Kidney capillary endothelial cell (primary cell): ENCODE measurements at regions not wholly inside any gene's neighbourhood (a gene's known extent, or its start where the extent isn't known, plus 50 kb on each side); places are given as distances from the start of the nearest gene placed in this dataset.
"Not testable (repeated sequence)": the region's sequence is repeated elsewhere in the genome, so short reads cannot be mapped to it uniquely, and the experiment has no call there.

Source experiments
- DNase-seq: peaks from one replicate; pipeline ENCODE4 v3.0.0-alpha.2; 2018; ENCODE audit warnings: low spot score

DNA sequence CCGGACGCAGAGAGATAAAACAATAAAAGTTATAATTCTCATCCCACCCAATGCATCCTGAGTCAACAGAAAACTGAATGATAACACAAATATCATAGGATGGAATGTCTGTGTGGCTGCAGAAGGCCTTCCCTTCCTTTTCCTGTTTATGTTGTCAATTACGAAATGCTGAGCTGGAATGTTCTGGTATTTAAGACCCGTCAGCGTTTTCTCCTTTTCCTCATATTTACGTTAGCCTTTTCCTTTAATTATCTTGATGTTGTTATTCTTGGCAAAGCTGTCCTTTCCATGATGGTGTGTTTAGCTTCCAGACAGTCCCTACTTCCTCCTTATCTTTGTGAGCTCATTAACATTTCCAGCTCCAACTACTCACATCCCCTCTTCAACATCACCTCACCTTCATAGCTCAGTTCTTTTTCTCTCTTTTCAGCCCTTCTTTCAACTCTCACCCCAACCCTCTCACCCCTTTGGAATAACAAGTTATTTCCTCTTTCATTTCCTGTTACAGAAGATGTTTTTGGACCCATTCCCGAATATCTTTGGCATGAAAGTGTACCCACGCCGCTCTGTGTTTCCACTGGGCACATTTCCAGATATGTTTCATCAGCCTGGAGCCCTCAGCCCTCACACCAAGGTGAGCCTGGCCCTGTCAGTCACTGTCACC is 221.6 kb downstream of the NR2F1-AS1 start:
- peak; percentile 87 for DNase-seq

DNA sequence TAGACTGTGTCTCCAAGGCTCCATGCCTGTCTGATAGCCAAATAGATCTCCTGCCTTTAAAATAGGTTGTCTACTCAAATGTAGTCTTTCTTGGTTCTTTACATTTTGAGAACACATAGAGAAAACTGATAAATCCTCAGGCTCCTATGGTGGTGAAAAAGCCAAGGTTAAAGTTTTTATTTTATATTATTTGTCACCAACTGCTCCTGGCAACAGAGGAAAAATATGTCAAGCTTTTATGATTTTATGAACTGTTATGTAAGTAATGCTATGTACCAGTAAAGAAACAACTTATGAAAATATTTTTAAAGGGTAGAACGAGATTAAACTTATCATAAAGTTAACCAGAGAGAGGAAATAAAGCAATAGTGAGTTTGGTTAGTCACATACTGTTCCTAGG is 222.8 kb downstream of the NR2F1-AS1 start:
- DNase-seq, result no peak

DNA sequence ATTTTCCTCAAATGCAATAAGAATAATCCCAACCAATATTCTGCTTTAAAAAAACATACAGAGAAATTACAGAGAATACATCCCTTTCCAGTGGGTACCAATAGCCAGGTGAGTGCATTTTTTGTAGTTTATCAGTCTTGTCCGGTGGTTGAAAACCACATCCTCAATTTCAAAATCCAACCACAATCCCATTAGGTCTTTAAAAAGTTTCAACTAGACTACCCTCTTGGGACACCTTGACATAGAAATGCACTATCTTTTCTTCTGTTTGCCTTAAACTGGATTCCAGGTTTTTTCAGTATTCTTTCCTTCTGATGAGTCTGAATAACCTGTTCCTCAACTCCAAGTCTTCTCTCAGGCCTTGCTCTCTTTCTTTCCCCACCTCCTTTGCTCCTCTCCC is 223.3 kb downstream of the NR2F1-AS1 start:
- no peak for DNase-seq

DNA sequence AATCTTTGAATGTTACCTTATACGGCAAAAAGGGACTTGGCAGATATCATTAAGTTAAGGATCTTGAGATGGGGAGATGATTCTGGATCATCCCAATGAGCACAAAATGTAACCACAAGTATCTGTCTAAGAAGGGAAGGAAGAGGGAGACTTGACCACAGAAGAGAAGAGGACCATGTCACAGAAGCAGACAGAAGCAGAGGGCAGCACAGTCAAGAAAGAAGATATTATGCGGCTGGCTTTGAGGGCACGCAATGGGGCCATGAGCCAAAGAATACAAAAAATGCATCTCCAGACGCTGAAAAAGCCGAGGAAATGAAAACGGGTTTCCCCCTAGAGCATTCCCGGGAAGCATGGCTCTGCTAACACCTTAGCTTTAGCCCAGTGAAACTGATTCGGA is 225.3 kb downstream of the NR2F1-AS1 start:
- DNase-seq, result no peak

DNA sequence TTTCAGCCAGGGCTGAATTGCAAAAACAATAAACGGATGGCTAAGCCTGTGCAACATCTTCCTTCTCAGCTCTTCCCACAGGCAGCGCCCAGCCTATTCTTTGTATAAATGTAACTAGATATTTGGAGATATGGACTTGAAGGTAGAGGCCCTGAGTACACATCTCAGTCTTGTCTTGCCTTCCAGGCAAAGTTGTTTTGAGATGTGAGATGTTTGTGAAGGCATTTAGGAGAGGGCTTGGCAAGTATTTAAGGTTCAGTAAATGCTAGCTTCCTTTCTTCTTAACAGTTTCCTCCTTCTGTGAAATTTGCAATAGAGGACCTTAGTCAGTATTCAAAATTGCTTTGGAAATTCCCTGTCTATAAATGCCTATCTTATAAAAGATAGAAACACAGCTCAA is 228.8 kb downstream of the NR2F1-AS1 start:
- no peak for DNase-seq

DNA sequence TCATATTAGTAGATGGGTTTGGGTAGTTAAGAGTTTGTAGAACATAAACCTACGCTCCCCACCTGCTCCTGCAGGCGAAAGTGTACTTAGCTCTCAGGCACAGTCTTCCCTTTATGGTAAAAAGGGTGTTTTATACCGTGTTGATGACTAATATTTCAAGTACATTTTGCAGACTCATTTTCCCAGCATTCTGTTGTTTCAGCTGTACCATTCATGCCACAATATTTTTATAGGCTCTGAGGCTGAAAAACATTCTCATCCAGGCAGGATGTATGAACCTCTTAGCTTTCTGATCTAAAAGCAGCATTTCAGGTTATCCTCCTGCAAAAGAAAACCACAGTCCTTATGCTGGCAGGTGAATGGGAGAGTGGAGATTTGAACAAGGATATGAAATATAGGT is 231.4 kb downstream of the NR2F1-AS1 start:
- DNase-seq, result no peak

DNA sequence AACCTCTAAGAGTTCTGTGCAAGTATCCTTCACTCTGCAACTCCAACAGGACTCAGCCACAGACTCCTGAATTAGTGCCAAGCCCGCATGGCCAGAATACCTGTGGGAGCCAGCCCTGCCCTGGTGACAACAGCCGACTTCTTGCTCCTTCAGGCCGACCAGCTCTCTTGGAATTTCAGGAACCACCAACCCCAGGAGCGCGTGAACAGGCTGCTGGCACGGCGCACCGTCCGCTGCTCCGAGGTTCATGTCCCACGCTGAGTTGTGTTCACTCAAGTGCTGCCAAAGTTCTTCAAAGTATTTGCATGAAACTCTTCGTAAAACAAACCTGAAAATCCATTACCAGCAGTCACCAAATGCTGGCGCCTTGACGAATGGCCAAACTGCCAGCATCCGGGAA is 232.8 kb downstream of the NR2F1-AS1 start:
- DNase-seq, result no peak

DNA sequence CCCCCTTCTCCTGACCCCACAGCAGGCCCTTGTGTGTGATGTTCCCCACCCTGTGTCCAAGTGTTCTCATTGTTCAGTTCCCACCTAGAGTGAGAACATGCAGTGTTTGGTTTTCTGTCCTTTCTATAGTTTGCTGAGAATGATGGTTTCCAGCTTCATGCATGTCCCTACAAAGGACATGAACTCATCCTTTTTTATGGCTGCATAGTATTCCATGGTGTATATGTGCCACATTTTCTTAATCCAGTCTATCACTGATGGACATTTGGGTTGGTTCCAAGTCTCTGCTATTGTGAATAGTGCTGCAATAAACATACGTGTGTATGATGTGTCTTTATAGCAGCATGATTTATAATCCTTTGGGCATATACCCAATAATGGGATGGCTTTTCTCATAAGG is 234.2 kb downstream of the NR2F1-AS1 start:
- not testable (repeated sequence) for DNase-seq

DNA sequence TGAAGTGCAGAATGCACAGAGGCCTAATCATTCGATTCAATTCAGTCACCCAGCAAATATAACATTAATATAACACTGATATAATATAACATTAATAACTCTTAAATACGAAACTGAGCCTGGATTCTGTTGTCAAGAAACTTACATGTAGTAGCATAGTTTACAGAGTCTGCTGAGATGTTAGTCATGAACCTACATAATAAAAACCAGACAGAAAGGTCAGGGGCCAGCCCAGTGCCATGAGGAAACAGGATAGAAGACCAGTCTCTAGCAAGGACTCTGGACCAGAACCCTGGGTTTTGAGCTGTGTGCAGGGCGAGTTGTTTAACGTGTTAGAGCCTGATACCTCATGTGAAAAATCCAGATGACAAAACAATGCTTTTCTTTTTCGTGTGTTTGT is 234.7 kb downstream of the NR2F1-AS1 start:
- no peak for DNase-seq

DNA sequence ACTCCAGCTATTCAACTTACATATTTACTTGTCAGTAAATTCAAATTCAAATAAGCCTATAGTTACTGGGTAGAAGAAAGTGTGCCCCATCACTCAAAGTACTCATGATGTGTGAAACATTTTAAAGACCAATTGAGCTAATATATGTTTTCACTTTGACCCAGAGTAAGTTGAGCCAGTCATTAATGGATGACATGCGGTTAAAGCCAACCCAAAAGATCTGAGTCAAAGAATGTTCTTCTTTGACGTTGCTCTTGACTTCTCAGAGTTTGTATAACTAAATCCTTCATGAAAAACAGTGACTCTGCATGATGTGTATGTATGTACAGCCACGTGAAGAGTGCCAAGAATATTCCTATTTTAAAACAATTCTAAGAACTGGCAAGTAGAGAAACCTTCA is 237.4 kb downstream of the NR2F1-AS1 start:
- DNase-seq, result no peak

DNA sequence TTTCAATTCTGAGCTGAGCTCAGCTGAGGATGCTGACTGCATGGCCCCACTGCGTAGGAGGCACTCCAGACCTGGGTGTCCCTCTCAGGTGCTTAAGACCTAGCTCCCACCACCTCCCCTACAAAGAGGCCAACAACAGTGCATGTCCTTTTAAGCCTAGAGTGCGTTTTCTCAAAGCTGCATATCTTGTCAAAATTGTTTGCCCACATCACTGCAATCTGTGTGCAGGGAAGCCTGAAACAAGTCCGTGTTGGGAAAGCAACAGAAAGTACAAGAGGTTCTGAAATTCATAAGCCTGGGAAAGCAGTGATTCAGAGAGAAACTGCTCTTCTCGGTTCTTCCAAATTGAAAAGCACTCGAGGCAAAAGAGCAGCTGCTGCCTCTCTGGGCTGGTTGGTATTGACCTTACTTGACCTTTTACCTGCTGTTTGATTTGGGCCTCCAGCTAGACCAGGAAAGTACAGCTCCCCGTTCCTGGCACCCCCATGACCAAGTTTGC is 238.4 kb downstream of the NR2F1-AS1 start:
- no peak for DNase-seq

DNA sequence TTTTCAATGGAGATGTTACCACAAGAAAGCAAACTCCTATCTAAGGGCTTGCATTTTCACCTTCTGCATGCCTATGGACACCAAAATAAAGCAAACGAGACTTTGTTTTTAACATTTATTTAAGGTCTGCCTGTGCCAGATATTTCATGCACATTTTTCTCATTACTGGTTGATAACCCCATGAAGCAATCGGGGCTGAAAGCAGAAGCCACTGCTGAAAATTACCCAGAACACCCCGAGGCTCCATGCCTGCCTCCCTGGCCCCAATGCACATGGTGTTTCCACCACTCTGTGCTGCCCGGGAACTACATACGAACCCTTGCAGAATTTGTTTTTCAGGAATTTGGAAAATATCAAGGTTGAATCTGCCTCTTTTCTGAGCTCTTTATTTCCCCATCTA is 240.1 kb downstream of the NR2F1-AS1 start:
- DNase-seq, result no peak

DNA sequence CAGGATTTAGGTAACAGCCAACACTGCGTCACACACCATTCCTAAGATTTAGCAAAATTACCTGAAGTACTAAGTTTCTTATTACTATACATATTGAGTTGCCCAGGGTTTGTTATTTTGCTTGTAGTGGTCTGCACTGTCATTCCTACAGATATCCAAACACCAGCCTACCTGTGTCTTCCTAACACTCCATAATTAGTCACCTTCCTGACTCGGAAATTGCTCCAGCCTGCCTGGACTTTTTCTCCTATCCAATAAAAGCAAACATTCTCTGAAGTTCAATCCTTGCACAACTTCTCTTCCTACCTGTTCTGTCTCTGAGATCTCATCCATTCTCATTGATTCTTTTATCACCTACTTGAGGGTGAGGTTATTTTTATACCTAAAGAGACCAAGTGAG is 243.9 kb downstream of the NR2F1-AS1 start:
- DNase-seq, result no peak

DNA sequence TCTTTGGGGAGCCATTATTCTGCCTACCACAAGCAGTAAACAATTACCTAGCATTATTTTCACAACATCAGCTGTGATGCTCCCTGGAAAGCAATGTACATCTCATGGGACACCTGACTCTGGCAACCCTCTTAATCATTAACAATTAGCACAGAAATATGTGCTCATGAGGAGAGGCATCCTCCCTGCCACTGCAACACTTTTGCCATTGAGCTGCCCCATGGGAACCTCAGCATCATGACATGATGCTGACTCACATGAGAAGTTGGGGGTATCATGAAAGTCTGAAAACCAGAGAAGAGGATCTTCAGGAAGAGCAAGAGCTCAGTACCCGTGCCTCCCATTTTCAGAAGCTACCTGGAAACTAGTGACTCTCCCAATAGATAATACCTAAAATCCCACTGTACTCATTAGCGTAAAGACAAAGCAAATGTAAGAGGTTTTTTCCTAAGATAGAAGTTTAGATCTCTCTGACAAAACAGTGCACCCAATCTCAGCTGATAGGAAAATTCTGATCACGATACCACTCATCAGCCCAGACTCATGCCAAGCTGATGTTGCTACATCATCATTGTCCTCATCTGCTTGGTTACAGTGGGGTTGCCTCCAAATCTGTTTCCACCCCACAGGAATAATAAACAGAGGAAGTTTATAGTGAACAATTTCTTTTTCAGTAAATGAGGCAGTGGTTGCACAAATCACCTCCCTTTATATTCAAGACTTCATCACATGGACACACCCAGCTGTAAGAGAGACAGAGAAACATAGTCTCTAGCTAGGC is 244.5 kb downstream of the NR2F1-AS1 start:
- no peak for DNase-seq

DNA sequence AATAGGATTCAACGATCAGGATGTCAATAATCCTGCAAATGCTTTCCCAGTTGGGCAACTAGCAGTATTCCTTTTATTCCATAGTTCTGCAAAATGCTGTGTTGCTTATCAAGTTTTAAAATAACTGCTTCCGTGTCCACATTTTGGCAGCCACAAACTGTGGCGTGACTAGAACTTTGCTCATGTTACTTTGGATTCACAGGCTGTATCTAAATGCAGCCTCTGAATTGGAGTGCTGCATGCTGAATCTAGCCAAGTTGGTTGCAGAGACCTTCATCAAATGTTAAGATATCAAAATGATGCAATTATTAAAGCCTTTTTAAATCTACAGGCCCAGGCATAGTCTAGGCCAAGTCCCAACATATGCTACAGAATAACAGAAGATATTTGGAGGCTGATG is 249.2 kb downstream of the NR2F1-AS1 start:
- DNase-seq, result no peak

DNA sequence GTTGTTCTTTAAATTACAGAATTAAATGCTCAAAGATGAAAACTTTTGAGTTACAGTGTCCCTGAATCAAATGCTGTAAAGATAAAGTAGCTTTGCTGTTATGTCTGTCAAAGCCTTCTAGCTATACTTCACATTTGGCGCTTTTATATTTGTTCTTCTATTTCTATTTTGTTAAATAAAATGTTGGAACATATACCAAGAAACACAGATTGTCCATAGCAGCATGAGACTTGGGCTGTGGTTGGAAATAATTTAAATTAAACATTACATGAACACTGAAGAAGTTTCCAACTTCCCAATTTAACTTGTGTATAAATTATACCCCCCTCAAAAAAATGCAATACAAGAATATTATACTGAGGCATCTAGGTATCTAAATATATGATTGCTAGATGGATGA is 249.8 kb downstream of the NR2F1-AS1 start:
- no peak for DNase-seq

DNA sequence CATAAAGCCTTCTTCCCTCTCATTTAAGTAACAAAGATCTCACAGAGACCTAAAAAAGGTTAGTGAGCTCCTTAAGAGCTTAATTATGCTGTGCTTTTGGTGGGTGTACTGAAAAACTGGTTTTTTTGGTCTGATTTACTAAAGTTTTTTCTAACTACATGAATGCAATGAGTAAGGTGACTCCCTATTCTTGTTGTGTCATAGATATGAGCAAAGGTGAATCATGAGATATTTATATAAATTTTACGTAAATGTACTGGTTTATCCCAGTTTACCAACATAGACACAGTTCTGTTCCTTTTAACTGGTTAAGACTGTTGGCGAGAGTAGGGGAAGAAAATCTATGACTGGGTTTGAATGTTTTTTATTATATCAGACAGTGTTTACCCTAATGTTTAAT is 250.5 kb downstream of the NR2F1-AS1 start:
- peak; percentile 17 for DNase-seq

DNA sequence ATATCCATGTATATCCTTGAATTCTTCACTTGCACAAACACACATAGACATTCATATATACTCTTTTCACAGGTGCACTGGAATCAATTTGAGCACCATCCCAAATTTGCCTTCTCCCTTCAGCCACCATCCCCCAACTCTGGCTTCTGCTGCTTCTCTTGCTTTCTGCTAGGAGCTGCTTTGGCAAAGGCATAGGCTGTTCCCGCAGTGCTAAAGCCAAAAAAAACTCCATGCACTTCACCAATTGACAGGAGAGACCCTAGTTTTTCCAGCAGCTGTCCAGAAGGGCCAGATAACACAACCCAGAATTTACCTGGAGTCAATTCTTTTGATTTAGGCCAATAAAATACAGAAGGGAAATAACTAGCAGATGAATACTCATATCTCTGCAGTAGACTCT is 251.3 kb downstream of the NR2F1-AS1 start:
- no peak for DNase-seq

DNA sequence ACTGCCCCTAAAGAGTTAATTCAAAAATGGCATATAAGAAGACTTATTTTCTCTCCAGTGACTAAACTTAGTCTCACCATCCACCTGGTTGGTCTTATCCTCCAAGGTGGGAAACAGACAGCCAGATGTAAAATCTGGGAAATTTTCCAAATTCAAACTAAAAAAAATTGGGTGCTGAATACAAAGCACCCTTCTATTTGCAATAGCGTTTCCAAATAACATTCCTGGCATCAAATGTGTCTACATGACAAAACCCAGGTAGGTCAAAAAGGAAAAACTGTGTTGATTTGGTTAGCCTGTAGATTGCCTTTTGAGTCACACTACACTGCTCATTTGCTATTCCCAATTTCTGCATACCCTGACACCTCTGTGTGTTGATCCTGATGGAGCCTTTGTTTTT is 252.2 kb downstream of the NR2F1-AS1 start:
- no peak for DNase-seq

DNA sequence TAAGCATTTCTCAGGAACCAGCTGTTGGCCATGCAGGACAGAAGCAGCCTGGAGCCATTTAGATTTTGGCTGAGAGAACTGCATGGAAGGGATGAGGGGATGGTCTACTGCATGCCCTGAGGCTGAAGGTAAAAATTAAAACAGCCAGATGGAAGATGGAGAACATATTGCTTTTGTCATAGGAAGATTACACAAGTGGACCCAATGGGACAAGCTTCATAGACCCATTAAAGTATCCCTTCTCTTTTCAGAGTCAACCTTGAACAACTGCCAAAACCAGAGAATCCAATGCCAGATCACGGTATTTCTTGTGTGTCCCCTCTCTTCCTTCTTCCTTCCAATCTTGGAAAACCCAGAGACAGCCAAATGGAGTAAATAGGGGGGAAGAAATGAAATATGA is 253.4 kb downstream of the NR2F1-AS1 start:
- no peak for DNase-seq

DNA sequence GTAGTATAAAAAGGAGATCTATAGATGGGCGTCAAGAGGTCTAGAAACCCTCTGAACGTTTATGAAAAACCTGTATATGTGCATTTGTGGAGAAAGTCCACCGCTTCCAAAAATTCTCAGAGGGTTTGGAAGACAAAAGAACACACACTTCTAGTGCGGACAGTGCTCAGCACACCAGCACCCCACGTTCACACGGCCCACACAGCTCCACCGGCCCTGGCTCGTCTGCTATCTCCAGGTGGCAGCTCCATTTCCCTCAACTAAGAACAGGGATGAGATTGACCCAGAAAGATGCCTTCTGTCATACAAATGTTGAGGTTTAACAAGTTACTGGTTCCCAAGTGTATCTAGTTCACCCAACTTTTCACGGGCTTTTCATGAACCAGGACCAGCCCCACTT is 255.1 kb downstream of the NR2F1-AS1 start:
- no peak for DNase-seq

DNA sequence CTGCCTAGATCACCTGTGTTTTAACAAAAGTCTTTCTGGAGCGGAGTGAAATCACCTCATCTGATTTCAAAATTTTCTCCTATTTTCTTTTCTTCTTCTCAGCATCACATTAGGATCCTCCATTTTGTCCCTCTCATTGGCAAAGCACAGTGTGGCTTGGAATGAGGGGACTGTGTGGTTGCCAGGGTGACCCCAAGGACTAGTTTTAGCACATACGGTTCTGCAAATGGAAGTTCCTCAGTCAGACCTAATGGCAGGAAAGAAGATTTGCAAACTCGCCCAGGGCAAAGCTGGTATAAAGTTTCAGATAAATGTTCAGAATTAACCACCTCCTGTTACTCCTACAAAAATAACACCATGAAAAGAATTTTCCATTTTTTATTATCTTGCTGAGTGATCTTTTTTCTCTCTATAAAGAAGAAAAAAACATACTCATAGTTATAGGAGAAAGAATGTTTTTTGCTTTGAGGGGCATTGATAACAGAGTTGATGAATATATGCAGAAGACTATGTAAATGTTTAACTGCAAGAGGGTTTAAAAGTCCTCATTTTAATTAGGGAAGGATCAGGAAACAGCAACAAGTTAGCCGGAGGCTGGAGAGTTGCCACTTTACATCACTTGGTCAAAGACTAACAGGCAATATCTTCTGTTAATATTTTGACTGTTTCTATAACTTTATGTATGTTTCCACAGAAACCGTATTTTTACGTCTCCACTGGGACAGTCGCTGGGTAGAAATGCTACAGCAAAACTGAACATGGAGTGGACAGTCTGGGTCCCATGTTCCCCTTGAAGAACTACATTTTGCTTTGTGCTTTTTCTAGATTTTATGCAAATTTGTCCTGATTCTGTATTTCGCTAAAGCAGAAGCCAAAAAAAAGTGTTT is 257.8 kb downstream of the NR2F1-AS1 start:
- DNase-seq, result no peak
